ENCODE measurements at regions not wholly inside any gene's neighbourhood (a gene's known extent, or its start where the extent isn't known, plus 50 kb on each side); places are given as distances from the start of the nearest gene placed in this dataset.
"Not testable (repeated sequence)": the region's sequence is repeated elsewhere in the genome, so short reads cannot be mapped to it uniquely, and the experiment has no call there.

DNA sequence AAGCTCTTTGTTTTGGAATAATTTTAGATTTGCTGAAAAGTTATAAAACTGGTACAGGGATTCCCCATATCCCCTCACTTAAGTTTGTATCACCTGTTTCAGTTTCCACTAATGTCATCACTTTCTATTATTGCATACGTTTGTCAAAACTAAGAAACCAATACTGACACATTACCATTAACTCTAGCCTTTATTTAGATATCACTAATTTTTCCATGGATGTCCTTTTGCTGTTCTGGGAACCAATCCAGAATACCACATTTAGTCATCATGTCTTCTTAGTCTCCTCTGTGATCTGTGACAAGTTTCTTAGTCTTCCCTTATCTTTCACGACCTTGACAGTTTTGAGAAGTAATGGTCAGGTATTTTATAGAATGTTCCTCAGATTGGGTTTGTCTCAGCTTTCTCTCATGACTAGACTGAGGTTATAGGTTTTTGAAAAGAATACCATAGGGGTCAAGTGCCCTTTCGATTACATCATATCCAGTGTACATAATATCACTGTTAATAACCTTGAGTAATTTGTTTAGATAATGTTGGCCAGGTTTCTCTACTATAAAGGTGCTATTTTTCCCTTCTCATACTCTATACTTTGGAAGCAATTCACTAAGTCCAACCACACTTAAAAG, 51.9 kb upstream of the NMUR2 start:
- no peak for DNase-seq (ENCODE audit: low spot score)
- Mint-ChIP-seq H3K27me3 (ENCODE audit: low read depth) (no peaks in the 10 kb centered on the region), H3K9me3 (no peaks in the 10 kb centered on the region), H3K36me3 (ENCODE audit: low read depth) (no peaks in the 10 kb centered on the region), H3K4me1 (ENCODE audit: low read depth) (no peaks in the 10 kb centered on the region), H3K27ac (no peak overlapping the region), H3K4me3 (no peak overlapping the region)

DNA sequence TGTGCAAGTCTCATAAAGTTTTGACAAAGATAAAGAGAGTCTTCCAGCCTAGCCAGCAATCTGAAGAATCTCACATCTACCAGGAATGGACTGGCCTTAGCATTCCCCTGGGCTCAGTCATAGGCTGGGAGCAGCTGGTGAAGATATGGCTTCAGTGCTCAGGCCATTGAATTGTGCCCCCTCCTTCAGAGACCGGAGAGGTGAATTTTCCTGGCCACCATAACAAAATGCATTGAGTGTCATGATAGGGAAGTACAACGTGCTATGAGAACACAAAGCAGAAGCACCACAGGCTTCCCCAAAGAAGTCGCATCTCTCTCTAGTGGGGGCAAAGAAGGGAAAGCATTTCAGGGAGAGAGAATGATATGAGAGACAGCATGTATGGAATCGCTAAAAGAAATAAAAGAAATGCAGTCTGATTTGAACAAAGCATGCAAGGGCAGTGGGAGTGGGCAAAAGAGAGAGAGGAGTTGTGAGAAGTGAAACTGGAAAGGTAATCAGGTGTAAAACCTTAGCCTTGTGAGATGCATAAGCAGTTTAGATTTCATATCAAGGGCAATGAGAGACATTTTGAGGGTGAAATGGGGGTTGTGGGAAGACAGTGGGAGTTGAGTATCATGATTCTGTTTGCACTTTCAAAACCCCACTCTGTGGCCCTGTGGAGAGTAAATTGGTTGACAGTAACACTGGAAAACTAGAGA, 57.1 kb upstream of the NMUR2 start:
- Mint-ChIP-seq H3K9me3 (no peaks in the 10 kb centered on the region), H3K4me1 (ENCODE audit: low read depth) (peaks cover 3% of the 10 kb centered on the region), H3K4me3 (no peak overlapping the region), H3K27ac (no peak overlapping the region), H3K36me3 (ENCODE audit: low read depth) (no peaks in the 10 kb centered on the region), H3K27me3 (ENCODE audit: low read depth) (no peaks in the 10 kb centered on the region)
- DNase-seq (ENCODE audit: low spot score): no peak

DNA sequence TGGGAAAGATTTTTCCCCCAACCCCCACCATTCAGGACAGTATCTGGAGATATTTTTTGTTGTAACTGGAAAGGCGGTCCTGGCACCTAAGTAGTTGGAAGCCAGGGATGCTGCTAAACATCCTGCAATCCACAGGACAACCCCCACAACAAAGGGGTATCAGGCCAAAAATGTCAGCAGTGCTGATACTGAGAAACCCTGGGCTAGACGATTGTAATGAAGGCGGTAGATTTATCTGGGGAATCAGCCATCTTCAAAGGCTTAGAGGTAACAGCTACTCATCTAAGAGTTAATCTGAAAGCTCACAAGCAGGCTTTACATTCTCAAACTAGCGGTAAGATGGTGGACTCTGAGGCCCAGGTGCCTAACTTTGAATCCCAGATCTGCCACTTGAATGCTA, 59.0 kb upstream of the NMUR2 start:
- Mint-ChIP-seq H3K9me3 (no peaks in the 10 kb centered on the region), H3K27me3 (ENCODE audit: low read depth) (no peaks in the 10 kb centered on the region), H3K4me3 (no peak overlapping the region), H3K27ac (no peak overlapping the region), H3K36me3 (ENCODE audit: low read depth) (no peaks in the 10 kb centered on the region), H3K4me1 (ENCODE audit: low read depth) (peaks cover 3% of the 10 kb centered on the region)
- DNase-seq (ENCODE audit: low spot score): no peak

GRCh38 chr5:152465140-152465539, 60.1 kb upstream of the NMUR2 start:
- DNase-seq (ENCODE audit: low spot score): no peak
- Mint-ChIP-seq H3K4me1 (ENCODE audit: low read depth) (peaks cover 3% of the 10 kb centered on the region), H3K27me3 (ENCODE audit: low read depth) (no peaks in the 10 kb centered on the region), H3K4me3 (no peak overlapping the region), H3K36me3 (ENCODE audit: low read depth) (no peaks in the 10 kb centered on the region), H3K27ac (no peak overlapping the region), H3K9me3 (no peaks in the 10 kb centered on the region)

GRCh38 chr5:152466085-152466745, 61.1 kb upstream of the NMUR2 start:
- no peaks in the 10 kb centered on the region for H3K9me3 Mint-ChIP-seq
- H3K27me3 Mint-ChIP-seq (ENCODE audit: low read depth): no peaks in the 10 kb centered on the region
- no peak overlapping the region for H3K4me3 Mint-ChIP-seq
- no peak overlapping the region for H3K27ac Mint-ChIP-seq
- DNase-seq (ENCODE audit: low spot score): no peak
- H3K4me1 Mint-ChIP-seq (ENCODE audit: low read depth): peaks cover 3% of the 10 kb centered on the region
- H3K36me3 Mint-ChIP-seq (ENCODE audit: low read depth): no peaks in the 10 kb centered on the region

- Mint-ChIP-seq H3K4me1 (ENCODE audit: low read depth) (no peaks in the 10 kb centered on the region), H3K36me3 (ENCODE audit: low read depth) (no peaks in the 10 kb centered on the region), H3K27me3 (ENCODE audit: low read depth) (no peaks in the 10 kb centered on the region), H3K27ac (no peak overlapping the region), H3K4me3 (no peak overlapping the region), H3K9me3 (no peaks in the 10 kb centered on the region)
- DNase-seq (ENCODE audit: low spot score): no peak
These were observed 65.1 kb upstream of the NMUR2 start for GRCh38 chr5:152470167-152470566.

- no peak overlapping the region for H3K27ac Mint-ChIP-seq
- no peak for DNase-seq (ENCODE audit: low spot score)
- H3K27me3 Mint-ChIP-seq (ENCODE audit: low read depth): no peaks in the 10 kb centered on the region
- H3K9me3 Mint-ChIP-seq: no peaks in the 10 kb centered on the region
- H3K36me3 Mint-ChIP-seq (ENCODE audit: low read depth): no peaks in the 10 kb centered on the region
- H3K4me1 Mint-ChIP-seq (ENCODE audit: low read depth): no peaks in the 10 kb centered on the region
- no peak overlapping the region for H3K4me3 Mint-ChIP-seq
These were observed 67.0 kb upstream of the NMUR2 start for GRCh38 chr5:152472083-152472482.

GRCh38 chr5:152474961-152475360, 69.9 kb upstream of the NMUR2 start:
- no peaks in the 10 kb centered on the region for H3K4me1 Mint-ChIP-seq (ENCODE audit: low read depth)
- no peaks in the 10 kb centered on the region for H3K36me3 Mint-ChIP-seq (ENCODE audit: low read depth)
- no peak overlapping the region for H3K4me3 Mint-ChIP-seq
- no peak overlapping the region for H3K27ac Mint-ChIP-seq
- H3K9me3 Mint-ChIP-seq: no peaks in the 10 kb centered on the region
- no peak for DNase-seq (ENCODE audit: low spot score)
- no peaks in the 10 kb centered on the region for H3K27me3 Mint-ChIP-seq (ENCODE audit: low read depth)

GRCh38 chr5:152477536-152477935, 72.5 kb upstream of the NMUR2 start:
- no peaks in the 10 kb centered on the region for H3K36me3 Mint-ChIP-seq (ENCODE audit: low read depth)
- H3K27ac Mint-ChIP-seq: no peak overlapping the region
- H3K9me3 Mint-ChIP-seq: no peaks in the 10 kb centered on the region
- H3K27me3 Mint-ChIP-seq (ENCODE audit: low read depth): no peaks in the 10 kb centered on the region
- no peak for DNase-seq (ENCODE audit: low spot score)
- no peak overlapping the region for H3K4me3 Mint-ChIP-seq
- H3K4me1 Mint-ChIP-seq (ENCODE audit: low read depth): no peaks in the 10 kb centered on the region

GRCh38 chr5:152479866-152480265, 74.8 kb upstream of the NMUR2 start:
- not testable (repeated sequence) for H3K9me3 Mint-ChIP-seq; H3K27me3 Mint-ChIP-seq (ENCODE audit: low read depth)

DNA sequence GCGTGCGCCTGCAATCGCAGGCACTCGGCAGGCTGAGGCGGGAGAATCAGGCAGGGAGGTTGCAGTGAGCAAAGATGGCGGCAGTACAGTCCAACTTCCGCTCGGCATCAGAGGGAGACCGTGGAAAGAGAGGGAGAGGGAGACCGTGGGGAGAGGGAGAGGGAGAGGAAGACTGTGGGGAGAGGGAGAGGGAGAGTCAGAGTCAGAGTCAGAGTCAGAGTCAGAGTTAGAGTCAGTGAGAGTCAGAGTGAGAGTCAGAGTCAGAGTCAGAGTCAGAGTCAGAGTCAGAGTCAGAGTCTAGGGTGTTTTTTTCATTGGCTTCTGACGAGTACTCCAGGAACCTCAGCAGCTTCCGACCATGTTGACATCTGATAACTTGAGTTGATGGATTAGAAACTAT, 75.6 kb upstream of the NMUR2 start:
- DNase-seq (ENCODE audit: low spot score); H3K27me3 Mint-ChIP-seq (ENCODE audit: low read depth); H3K27ac Mint-ChIP-seq; H3K4me3 Mint-ChIP-seq; H3K9me3 Mint-ChIP-seq; H3K4me1 Mint-ChIP-seq (ENCODE audit: low read depth); H3K36me3 Mint-ChIP-seq (ENCODE audit: low read depth): not testable (repeated sequence)

More at GRCh38 chr5:152479866-152480265, 74.8 kb upstream of the NMUR2 start:
- H3K4me3 Mint-ChIP-seq; H3K4me1 Mint-ChIP-seq (ENCODE audit: low read depth); DNase-seq (ENCODE audit: low spot score); H3K27ac Mint-ChIP-seq; H3K36me3 Mint-ChIP-seq (ENCODE audit: low read depth): not testable (repeated sequence)

DNA sequence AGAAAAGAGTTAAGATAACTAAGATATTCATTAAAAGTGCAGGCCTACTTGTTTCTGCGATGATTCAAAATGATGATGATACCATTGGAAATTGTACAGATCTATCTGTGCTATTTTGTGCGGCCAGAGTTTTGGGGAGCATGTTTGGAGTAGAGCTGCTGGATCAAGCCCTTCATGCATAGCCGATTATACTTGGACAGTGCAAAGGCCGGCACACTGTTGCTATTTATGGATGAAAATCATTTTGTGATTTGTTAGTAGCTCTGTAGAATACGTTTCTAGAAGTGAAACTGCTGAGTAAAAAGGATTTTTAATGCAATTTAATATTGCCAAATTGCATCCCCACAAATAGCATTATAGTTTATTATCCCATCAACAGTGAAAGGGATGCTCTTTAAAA, 82.1 kb upstream of the NMUR2 start:
- Mint-ChIP-seq H3K4me1 (ENCODE audit: low read depth) (no peaks in the 10 kb centered on the region), H3K36me3 (ENCODE audit: low read depth) (no peaks in the 10 kb centered on the region), H3K4me3 (no peak overlapping the region), H3K9me3 (peaks cover 5% of the 10 kb centered on the region), H3K27ac (no peak overlapping the region), H3K27me3 (ENCODE audit: low read depth) (no peaks in the 10 kb centered on the region)
- no peak for DNase-seq (ENCODE audit: low spot score)

DNA sequence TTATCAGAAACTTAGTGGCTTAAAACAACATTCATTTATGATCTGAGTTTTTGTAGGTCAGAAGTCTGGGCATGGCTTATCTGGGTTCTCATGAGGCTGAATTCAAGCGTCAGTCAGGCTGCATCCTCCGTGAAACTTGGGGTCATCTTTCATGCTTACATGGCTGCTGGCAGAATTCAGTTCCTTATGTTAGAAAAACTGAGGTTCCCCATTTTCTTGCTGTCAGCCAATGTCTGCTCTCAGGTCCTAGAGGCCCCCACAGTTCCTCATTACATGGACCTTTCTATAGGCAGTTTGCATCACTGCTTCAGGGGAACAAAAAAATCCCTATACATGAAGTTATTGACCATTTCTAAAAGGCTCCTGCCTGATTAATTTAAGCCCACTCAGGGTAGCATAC, 83.8 kb upstream of the NMUR2 start:
- no peaks in the 10 kb centered on the region for H3K4me1 Mint-ChIP-seq (ENCODE audit: low read depth)

GRCh38 chr5:152499814-152500535, 94.9 kb upstream of the NMUR2 start:
- Mint-ChIP-seq H3K4me1 (ENCODE audit: low read depth) (no peaks in the 10 kb centered on the region), H3K27ac (no peak overlapping the region), H3K4me3 (no peak overlapping the region), H3K9me3 (no peaks in the 10 kb centered on the region), H3K36me3 (ENCODE audit: low read depth) (no peaks in the 10 kb centered on the region), H3K27me3 (ENCODE audit: low read depth) (no peaks in the 10 kb centered on the region)
- DNase-seq (ENCODE audit: low spot score): no peak

More for the DNA sequence above, 83.8 kb upstream of the NMUR2 start:
- H3K9me3 Mint-ChIP-seq: peaks cover 5% of the 10 kb centered on the region
- H3K27ac Mint-ChIP-seq: no peak overlapping the region
- DNase-seq (ENCODE audit: low spot score): no peak
- H3K27me3 Mint-ChIP-seq (ENCODE audit: low read depth): no peaks in the 10 kb centered on the region
- no peak overlapping the region for H3K4me3 Mint-ChIP-seq
- H3K36me3 Mint-ChIP-seq (ENCODE audit: low read depth): no peaks in the 10 kb centered on the region
